Thyroid gland (tissue), 4 donors: ENCODE measurements at regions not wholly inside any gene's neighbourhood (a gene's known extent, or its start where the extent isn't known, plus 50 kb on each side); places are given as distances from the start of the nearest gene placed in this dataset.

Source experiments
- DNase-seq, 2 donors: peaks; one replicate each; pipeline ENCODE4 v3.0.0-alpha.2; 2019
- H3K27ac ChIP-seq, 3 donors: fragments of 200-600 bp; sonication (generic); 1 replicate in 2 of 3; 2 replicates in 1 of 3; pipeline ENCODE4 v1.5.1; 2016 to 2019; ENCODE audit warnings: mild to moderate bottlenecking in 1 of 3, moderate library complexity in 1 of 3
- H3K27me3 ChIP-seq: fragments of 200-600 bp; sonication (generic); one replicate; pipeline ENCODE4 v1.5.1; 2019
- H3K36me3 ChIP-seq, 2 donors: fragments of 200-600 bp; sonication (generic); one replicate each; pipeline ENCODE4 v1.5.1; 2016 to 2019
- H3K4me1 ChIP-seq, 2 donors: fragments of 200-600 bp; sonication (generic); one replicate each; pipeline ENCODE4 v1.5.1; 2017 to 2019
- H3K4me3 ChIP-seq, 3 donors: fragments of 200-600 bp; sonication (generic); replicated peaks in 1 of 3; 1 replicate in 2 of 3; 2 replicates in 1 of 3; pipeline ENCODE4 v1.5.1; 2016; ENCODE audit warnings: mild to moderate bottlenecking in 1 of 3
- H3K9me3 ChIP-seq: fragments of 200-600 bp; sonication (generic); one replicate; pipeline ENCODE4 v1.5.1; 2017
- POLR2A ChIP-seq, 2 donors: fragments of 450-650 bp; IDR thresholded peaks; one replicate each; pipeline ENCODE4 v1.6.1; 2017; ENCODE audit warnings: antibody characterized with exemption in 2 of 2, mild to moderate bottlenecking in 2 of 2, moderate library complexity in 1 of 2
- WGBS, 2 donors: methylation state at CpG; one replicate each; pipeline ENCODE4 v1.1.5; 2017; 5-methylcytosine and 5-hydroxymethylcytosine counted together
- intact Hi-C: fragments of 100-400 bp; cut with DNase I; formaldehyde crosslinking; loops from one replicate; pipeline ENCODE4 v1.15.1; 2023
- TF ChIP-seq, protein P1 (sequence below), 6 experiments: fragments of 200-600 bp in 3 of 6; fragments of 450-650 bp in 3 of 6; sonication (generic) in 3 of 6; IDR thresholded peaks; one replicate each; pipeline ENCODE4 v1.5.1; 2016 to 2019; ENCODE audit warnings: antibody characterized with exemption in 6 of 6, mild to moderate bottlenecking in 2 of 6, inconsistent platforms in 1 of 6, moderate library complexity in 1 of 6

- TF ChIP-seq POLR2A (IDR thresholded peaks at IDR 0.05): no peak
- TF ChIP-seq, protein P1, sequence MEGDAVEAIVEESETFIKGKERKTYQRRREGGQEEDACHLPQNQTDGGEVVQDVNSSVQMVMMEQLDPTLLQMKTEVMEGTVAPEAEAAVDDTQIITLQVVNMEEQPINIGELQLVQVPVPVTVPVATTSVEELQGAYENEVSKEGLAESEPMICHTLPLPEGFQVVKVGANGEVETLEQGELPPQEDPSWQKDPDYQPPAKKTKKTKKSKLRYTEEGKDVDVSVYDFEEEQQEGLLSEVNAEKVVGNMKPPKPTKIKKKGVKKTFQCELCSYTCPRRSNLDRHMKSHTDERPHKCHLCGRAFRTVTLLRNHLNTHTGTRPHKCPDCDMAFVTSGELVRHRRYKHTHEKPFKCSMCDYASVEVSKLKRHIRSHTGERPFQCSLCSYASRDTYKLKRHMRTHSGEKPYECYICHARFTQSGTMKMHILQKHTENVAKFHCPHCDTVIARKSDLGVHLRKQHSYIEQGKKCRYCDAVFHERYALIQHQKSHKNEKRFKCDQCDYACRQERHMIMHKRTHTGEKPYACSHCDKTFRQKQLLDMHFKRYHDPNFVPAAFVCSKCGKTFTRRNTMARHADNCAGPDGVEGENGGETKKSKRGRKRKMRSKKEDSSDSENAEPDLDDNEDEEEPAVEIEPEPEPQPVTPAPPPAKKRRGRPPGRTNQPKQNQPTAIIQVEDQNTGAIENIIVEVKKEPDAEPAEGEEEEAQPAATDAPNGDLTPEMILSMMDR (IDR thresholded peaks at IDR 0.05): no peak
- H3K9me3 ChIP-seq: no peaks in the 10 kb centered on the region
- no peak overlapping the region for H3K4me3 ChIP-seq
- no peaks in the 10 kb centered on the region for H3K27me3 ChIP-seq
- no peaks in the 10 kb centered on the region for H3K36me3 ChIP-seq
- intact Hi-C loops: no loop called here
- WGBS, 2 donors: 77 to 85% methylated on average over 5 of the region's 5 CpGs
- DNase-seq: no peak
- H3K4me1 ChIP-seq: no peaks in the 10 kb centered on the region
- H3K27ac ChIP-seq: no peak overlapping the region
Measured at GRCh38 chr6:6906570-6907213, 201.1 kb upstream of the RREB1 start.

GRCh38 chr6:6907286-6907685 lies 200.5 kb upstream of the RREB1 start:
- intact Hi-C loops: no loop called here
- no peaks in the 10 kb centered on the region for H3K36me3 ChIP-seq
- no peak overlapping the region for H3K27ac ChIP-seq
- WGBS, 2 donors: 83 to 94% methylated on average over 4 of the region's 4 CpGs
- H3K9me3 ChIP-seq: no peaks in the 10 kb centered on the region
- peaks cover 1 to 2% of the 10 kb centered on the region in 2 donors for H3K4me1 ChIP-seq
- H3K27me3 ChIP-seq: no peaks in the 10 kb centered on the region
- TF ChIP-seq POLR2A (IDR thresholded peaks at IDR 0.05): no peak
- TF ChIP-seq, protein P1 (IDR thresholded peaks at IDR 0.05): no peak
- DNase-seq: no peak
- H3K4me3 ChIP-seq: no peak overlapping the region

GRCh38 chr6:6908121-6908520 lies 199.6 kb upstream of the RREB1 start:
- 71 to 82% methylated on average over 1 of the region's 1 CpG for WGBS, 2 donors
- no peak for TF ChIP-seq POLR2A (IDR thresholded peaks at IDR 0.05)
- TF ChIP-seq, protein P1 (IDR thresholded peaks at IDR 0.05): no peak
- Histone ChIP-seq H3K27me3 (no peaks in the 10 kb centered on the region), H3K36me3 (no peaks in the 10 kb centered on the region), H3K9me3 (no peaks in the 10 kb centered on the region), H3K27ac (no peak overlapping the region), H3K4me1 (peaks cover 8 to 11% of the 10 kb centered on the region in 2 donors), H3K4me3 (no peak overlapping the region)
- intact Hi-C loops: no loop called here
- no peak for DNase-seq

GRCh38 chr6:6909111-6909510 lies 198.7 kb upstream of the RREB1 start:
- TF ChIP-seq POLR2A (IDR thresholded peaks at IDR 0.05): no peak
- TF ChIP-seq, protein P1 (IDR thresholded peaks at IDR 0.05): no peak
- H3K4me1 ChIP-seq: peaks cover 18 to 20% of the 10 kb centered on the region in 2 donors
- 83 to 85% methylated on average over 9 of the region's 9 CpGs for WGBS, 2 donors
- no peaks in the 10 kb centered on the region for H3K27me3 ChIP-seq
- H3K36me3 ChIP-seq: no peaks in the 10 kb centered on the region
- intact Hi-C loops: no loop called here
- no peaks in the 10 kb centered on the region for H3K9me3 ChIP-seq
- H3K4me3 ChIP-seq: no peak overlapping the region
- H3K27ac ChIP-seq: no peak overlapping the region
- DNase-seq: no peak

- Histone ChIP-seq H3K4me3 (no peak overlapping the region), H3K36me3 (no peaks in the 10 kb centered on the region), H3K4me1 (peaks cover 24 to 29% of the 10 kb centered on the region in 2 donors), H3K27me3 (no peaks in the 10 kb centered on the region), H3K27ac (no peak overlapping the region), H3K9me3 (no peaks in the 10 kb centered on the region)
- no peak for TF ChIP-seq POLR2A (IDR thresholded peaks at IDR 0.05)
- TF ChIP-seq, protein P1 (IDR thresholded peaks at IDR 0.05): no peak
- intact Hi-C loops: no loop called here
- WGBS, 2 donors: 92 to 94% methylated on average over 6 of the region's 6 CpGs
- DNase-seq: no peak
Measured at GRCh38 chr6:6910734-6911295, 196.9 kb upstream of the RREB1 start.
